Neural crest cell (in vitro differentiated cells): ENCODE measurements at regions not wholly inside any gene's neighbourhood (a gene's known extent, or its start where the extent isn't known, plus 50 kb on each side); places are given as distances from the start of the nearest gene placed in this dataset.
A peak's percentile ranks its signal among the peaks of the same experiment; 100 is the strongest.
"Not testable (repeated sequence)": the region's sequence is repeated elsewhere in the genome, so short reads cannot be mapped to it uniquely, and the experiment has no call there.

Experiments used
- DNase-seq: peaks from one replicate; pipeline ENCODE4 v3.0.0; 2021; ENCODE audit warnings: low read depth, mixed read lengths, low spot score
- H3K27ac Mint-ChIP-seq: one replicate; pipeline ENCODE4 v1.8.0; 2021; ENCODE audit warnings: mild to moderate bottlenecking, mixed read lengths; ENCODE audit not compliant: unreplicated experiment
- H3K27me3 Mint-ChIP-seq: 2 replicates; pipeline ENCODE4 v1.8.0; 2021; ENCODE audit warnings: low read depth, mild to moderate bottlenecking, mixed read lengths
- H3K36me3 Mint-ChIP-seq: 2 replicates; pipeline ENCODE4 v1.8.0; 2021; ENCODE audit warnings: low read depth, mild to moderate bottlenecking, mixed read lengths
- H3K4me1 Mint-ChIP-seq: 2 replicates; pipeline ENCODE4 v1.8.0; 2021; ENCODE audit warnings: mixed read lengths
- H3K4me3 Mint-ChIP-seq: one replicate; pipeline ENCODE4 v1.8.0; 2021; ENCODE audit warnings: mild to moderate bottlenecking, mixed read lengths
- H3K9me3 Mint-ChIP-seq: 2 replicates; pipeline ENCODE4 v1.8.0; 2021; ENCODE audit warnings: mixed read lengths
- TF ChIP-seq, protein P1 (sequence below): fragments of 200-600 bp; sonication (generic); conservative IDR thresholded peaks from 2 replicates; pipeline ENCODE4 v1.5.0; 2021; ENCODE audit warnings: antibody characterized with exemption, mild to moderate bottlenecking

DNA sequence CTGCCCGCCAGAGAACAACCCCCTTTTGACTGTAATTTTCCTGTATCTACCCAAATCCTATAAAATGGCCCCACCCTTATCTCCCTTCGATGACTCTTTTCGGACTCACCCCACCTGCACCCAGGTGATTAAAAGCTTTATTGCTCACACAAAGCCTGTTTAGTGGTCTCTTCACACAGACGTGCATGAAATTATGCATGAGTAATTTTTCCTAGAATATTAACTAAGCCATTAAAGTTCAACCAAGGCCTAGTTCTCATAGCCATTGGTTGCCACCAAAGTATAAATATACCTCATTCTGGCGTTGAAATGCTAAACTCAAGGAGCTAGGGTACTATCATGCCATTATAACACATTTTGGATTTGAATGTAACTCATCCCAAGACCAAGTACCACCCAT is 243.9 kb downstream of the ZNF608 start:
- Mint-ChIP-seq H3K9me3 (peaks cover 5% of the 10 kb centered on the region), H3K27me3 (no peaks in the 10 kb centered on the region), H3K27ac (no peak overlapping the region), H3K4me3 (no peak overlapping the region), H3K36me3 (no peaks in the 10 kb centered on the region), H3K4me1 (peaks cover 27% of the 10 kb centered on the region)
- TF ChIP-seq, protein P1, sequence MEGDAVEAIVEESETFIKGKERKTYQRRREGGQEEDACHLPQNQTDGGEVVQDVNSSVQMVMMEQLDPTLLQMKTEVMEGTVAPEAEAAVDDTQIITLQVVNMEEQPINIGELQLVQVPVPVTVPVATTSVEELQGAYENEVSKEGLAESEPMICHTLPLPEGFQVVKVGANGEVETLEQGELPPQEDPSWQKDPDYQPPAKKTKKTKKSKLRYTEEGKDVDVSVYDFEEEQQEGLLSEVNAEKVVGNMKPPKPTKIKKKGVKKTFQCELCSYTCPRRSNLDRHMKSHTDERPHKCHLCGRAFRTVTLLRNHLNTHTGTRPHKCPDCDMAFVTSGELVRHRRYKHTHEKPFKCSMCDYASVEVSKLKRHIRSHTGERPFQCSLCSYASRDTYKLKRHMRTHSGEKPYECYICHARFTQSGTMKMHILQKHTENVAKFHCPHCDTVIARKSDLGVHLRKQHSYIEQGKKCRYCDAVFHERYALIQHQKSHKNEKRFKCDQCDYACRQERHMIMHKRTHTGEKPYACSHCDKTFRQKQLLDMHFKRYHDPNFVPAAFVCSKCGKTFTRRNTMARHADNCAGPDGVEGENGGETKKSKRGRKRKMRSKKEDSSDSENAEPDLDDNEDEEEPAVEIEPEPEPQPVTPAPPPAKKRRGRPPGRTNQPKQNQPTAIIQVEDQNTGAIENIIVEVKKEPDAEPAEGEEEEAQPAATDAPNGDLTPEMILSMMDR: no peak
- DNase-seq: no peak

DNA sequence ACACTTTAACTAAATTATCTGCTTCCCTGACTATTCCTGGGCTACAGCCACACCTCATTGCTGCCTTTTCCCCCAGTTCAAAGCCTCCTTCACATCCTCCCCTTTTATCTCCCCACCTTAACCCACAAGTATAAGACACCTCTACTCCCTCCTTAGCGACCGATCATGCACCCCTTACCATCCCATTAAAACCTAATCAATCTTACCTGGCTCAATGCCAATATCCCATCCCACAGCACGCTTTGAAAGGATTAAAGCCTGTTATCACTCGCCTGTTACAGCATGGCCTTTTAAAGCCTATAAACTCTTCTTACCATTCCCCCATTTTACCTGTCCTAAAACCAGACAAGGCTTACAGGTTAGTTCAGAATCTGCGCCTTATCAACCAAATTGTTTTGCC is 246.6 kb downstream of the ZNF608 start:
- H3K27me3 Mint-ChIP-seq, DNase-seq, H3K4me3 Mint-ChIP-seq, H3K27ac Mint-ChIP-seq, H3K36me3 Mint-ChIP-seq, H3K9me3 Mint-ChIP-seq: not testable (repeated sequence)
- peaks cover 25% of the 10 kb centered on the region for H3K4me1 Mint-ChIP-seq

DNA sequence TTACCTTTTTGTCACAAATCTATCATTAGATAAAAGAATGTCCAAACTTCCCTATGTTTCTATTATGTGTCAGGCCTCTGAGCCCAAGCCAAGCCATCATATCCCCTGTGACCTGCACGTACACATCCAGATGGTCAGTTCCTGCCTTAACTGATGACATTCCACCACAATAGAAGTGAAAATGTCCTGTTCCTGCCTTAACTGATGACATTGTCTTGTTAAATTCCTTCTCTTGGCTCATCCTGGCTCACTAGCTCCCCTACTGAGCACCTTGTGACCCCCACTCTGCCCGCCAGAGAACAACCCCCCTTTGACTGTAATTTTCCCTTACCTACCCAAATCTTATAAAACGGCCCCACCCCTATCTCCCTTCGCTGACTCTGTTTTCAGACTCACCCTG is 249.5 kb downstream of the ZNF608 start:
- Mint-ChIP-seq H3K4me1 (peaks cover 18% of the 10 kb centered on the region), H3K27ac (peak overlapping the region; percentile 36)
- not testable (repeated sequence) for H3K4me3 Mint-ChIP-seq, H3K27me3 Mint-ChIP-seq, DNase-seq, H3K9me3 Mint-ChIP-seq, H3K36me3 Mint-ChIP-seq

DNA sequence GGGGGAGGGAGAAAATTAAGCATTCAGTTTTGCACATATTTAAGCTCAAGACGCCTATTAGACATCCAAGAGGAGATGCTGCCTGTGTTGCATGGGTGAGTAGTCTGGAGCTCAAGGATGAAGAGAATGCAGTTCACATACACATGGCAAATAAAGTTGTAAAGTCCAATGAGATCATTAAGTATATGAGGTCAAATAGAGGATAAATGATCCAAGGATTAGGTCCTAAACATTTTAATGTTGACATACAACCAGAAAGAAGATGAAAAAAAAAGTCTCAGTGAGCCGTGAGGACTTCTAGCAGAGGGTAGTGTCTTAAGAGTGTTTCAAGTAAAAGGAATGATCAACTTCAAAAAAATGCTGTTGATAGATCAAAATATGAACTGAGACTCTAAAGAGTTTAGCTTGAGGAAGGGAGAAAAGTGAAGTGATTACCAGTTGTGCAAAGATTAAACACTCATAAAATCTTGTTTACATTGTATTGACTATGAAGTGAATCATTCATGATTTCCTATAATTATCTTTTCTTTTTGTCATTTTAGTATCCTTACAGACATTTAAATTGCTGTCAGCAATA is 251.8 kb downstream of the ZNF608 start:
- no peak for DNase-seq
- Mint-ChIP-seq H3K27ac (no peak overlapping the region), H3K4me3 (no peak overlapping the region), H3K36me3 (peaks cover 14% of the 10 kb centered on the region), H3K4me1 (peaks cover 11% of the 10 kb centered on the region), H3K27me3 (no peaks in the 10 kb centered on the region), H3K9me3 (peaks cover 16% of the 10 kb centered on the region)
- TF ChIP-seq, protein P1: no peak

DNA sequence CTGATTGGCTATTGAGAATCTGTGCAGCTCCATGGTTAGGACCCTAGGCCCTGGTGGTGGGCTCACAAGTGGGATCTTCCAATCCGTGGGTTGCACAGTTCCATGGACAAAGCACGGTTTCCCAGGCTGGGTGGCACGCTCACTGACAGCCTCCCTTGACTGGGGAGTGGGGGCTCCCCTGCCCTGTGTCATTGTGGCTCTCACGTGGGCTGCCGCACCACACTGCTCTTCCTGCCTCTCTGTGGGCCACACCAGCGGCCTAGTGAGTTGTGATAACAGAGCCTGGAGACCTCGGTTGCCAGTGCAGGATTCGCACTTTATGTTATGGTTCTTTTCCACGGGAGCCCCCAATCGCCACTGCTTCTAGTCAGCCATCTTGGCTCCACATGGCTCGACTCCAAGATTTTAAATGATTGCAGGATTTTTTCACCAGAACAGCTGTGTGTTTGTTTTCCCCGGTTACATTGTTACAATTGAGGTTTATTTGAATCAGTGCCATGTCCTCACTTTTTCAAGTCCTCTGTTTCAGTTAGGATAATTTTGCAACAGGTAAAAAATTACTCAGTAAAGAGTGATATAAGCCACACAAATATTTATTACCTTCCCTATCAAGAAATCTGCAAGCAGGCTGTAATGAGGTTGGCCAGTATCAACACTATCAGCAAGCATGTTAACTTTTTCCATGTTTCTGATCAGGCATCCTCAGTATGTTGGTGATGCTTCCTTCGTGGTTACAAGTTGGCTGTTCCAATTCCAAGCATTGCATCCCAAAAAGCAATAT is 253.8 kb downstream of the ZNF608 start:
- Mint-ChIP-seq H3K4me1 (peaks cover 11% of the 10 kb centered on the region), H3K27me3 (no peaks in the 10 kb centered on the region), H3K4me3 (no peak overlapping the region), H3K36me3 (peaks cover 16% of the 10 kb centered on the region), H3K27ac (no peak overlapping the region), H3K9me3 (peaks cover 14% of the 10 kb centered on the region)
- DNase-seq: no peak
- TF ChIP-seq, protein P1: no peak

DNA sequence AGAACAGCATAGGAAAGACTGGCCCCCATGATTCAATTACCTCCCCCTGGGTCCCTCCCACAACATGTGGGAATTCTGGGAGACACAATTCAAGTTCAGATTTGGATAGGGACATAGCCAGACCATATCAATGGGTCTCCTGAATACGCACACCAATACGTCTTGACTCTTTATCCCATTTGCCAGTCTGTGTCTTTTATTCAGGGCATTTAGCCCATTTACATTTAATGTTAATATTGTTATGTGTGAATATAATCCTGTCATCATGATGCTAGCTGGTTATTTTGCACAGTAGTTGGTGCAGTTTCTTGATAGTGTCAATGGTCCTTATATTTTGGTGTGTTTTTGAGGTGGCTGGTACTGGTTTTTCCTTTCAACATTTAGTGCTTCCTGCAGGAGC is 256.1 kb downstream of the ZNF608 start:
- DNase-seq, H3K27me3 Mint-ChIP-seq, H3K4me3 Mint-ChIP-seq, H3K27ac Mint-ChIP-seq: not testable (repeated sequence)
- Mint-ChIP-seq H3K4me1 (peaks cover 13% of the 10 kb centered on the region), H3K36me3 (peaks cover 27% of the 10 kb centered on the region), H3K9me3 (peaks cover 23% of the 10 kb centered on the region)

DNA sequence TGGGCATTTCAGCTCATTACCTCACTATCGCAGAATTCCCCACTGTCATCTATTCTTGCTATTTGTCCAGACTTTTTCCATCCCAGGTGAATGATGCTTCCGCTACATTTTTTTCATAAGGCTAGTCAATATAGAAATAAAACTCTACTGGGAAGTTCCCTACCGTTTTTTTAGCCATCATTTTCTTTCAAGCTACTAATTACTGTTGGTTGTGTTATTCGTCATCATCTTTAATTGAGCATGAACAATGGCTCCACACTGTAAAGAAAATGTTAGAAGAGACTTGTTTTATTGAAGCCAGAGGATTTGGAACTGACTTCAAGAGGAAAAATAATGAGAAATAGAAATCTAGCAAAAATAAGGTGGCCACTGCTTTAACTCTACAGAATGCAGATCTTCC is 265.0 kb downstream of the ZNF608 start:
- no peak overlapping the region for H3K4me3 Mint-ChIP-seq
- peaks cover 20% of the 10 kb centered on the region for H3K9me3 Mint-ChIP-seq
- TF ChIP-seq, protein P1: no peak
- H3K4me1 Mint-ChIP-seq: peaks cover 32% of the 10 kb centered on the region
- H3K27me3 Mint-ChIP-seq: no peaks in the 10 kb centered on the region
- DNase-seq: no peak
- H3K36me3 Mint-ChIP-seq: peaks cover 13% of the 10 kb centered on the region
- no peak overlapping the region for H3K27ac Mint-ChIP-seq
